ENCODE measurements at regions not wholly inside any gene's neighbourhood (a gene's known extent, or its start where the extent isn't known, plus 50 kb on each side); places are given as distances from the start of the nearest gene placed in this dataset.

GRCh38 chr18:23380817-23381216 lies 72.3 kb upstream of the RIOK3 start:
- DNase-seq, result no peak
- no peaks in the 10 kb centered on the region for H3K36me3 ChIP-seq (ENCODE audit: control insufficient read depth, insufficient read depth, low read length)
- Mint-ChIP-seq H3K9me3 (ENCODE audit: unreplicated experiment) (no peaks in the 10 kb centered on the region), H3K4me1 (ENCODE audit: low read depth, unreplicated experiment) (peaks cover 14% of the 10 kb centered on the region), H3K27ac (ENCODE audit: unreplicated experiment) (no peak overlapping the region), H3K36me3 (ENCODE audit: insufficient read depth, unreplicated experiment) (no peaks in the 10 kb centered on the region), H3K27me3 (ENCODE audit: insufficient read depth, unreplicated experiment) (no peaks in the 10 kb centered on the region), H3K4me3 (ENCODE audit: unreplicated experiment) (no peak overlapping the region)
- H3K27me3 ChIP-seq (replicated peaks; ENCODE audit: control insufficient read depth, insufficient read depth, low read length), result no peaks in the 10 kb centered on the region
- H3K9me3 ChIP-seq, result no peaks in the 10 kb centered on the region
- TF ChIP-seq CTCF (IDR thresholded peaks at IDR 0.05; ENCODE audit: insufficient read depth in 1 of 2, low read depth in 1 of 2, low read length in 1 of 2, severe bottlenecking in 1 of 2, unreplicated experiment in 1 of 2), result no peak
- POLR2A ChIA-PET, result interaction anchor here (0.6 kb wide), 1 partner anchor 60 kb away, joined by 3 read pairs; no protein-coding TSS in a partner anchor
- H3K4me1 ChIP-seq, result no peaks in the 10 kb centered on the region
- intact Hi-C loops (cut with micrococcal nuclease; ENCODE audit: unreplicated experiment), result no loop called here
- BruUV-seq (replicated peaks), result no TSS peak
- no peak overlapping the region for H3K4me3 ChIP-seq (ENCODE audit: low read depth, low read length)
- CTCF ChIA-PET, result no interaction called here

- Histone ChIP-seq H3K36me3 (ENCODE audit: control insufficient read depth, insufficient read depth, low read length) (no peaks in the 10 kb centered on the region), H3K9me3 (no peaks in the 10 kb centered on the region), H3K4me1 (no peaks in the 10 kb centered on the region), H3K27me3 (replicated peaks; ENCODE audit: control insufficient read depth, insufficient read depth, low read length) (no peaks in the 10 kb centered on the region), H3K4me3 (ENCODE audit: low read depth, low read length) (no peak overlapping the region)
- no peak overlapping the region for H3K4me3 Mint-ChIP-seq (ENCODE audit: unreplicated experiment)
- peaks cover 7% of the 10 kb centered on the region for H3K4me1 Mint-ChIP-seq (ENCODE audit: low read depth, unreplicated experiment)
- intact Hi-C loops (cut with micrococcal nuclease; ENCODE audit: unreplicated experiment), result no loop called here
- CTCF ChIA-PET, result no interaction called here
- TF ChIP-seq CTCF (IDR thresholded peaks at IDR 0.05; ENCODE audit: insufficient read depth in 1 of 2, low read depth in 1 of 2, low read length in 1 of 2, severe bottlenecking in 1 of 2, unreplicated experiment in 1 of 2), result no peak
- no TSS peak for BruUV-seq (replicated peaks)
- POLR2A ChIA-PET, result no interaction called here
- no peak for DNase-seq
- H3K27ac Mint-ChIP-seq (ENCODE audit: unreplicated experiment), result no peak overlapping the region
- no peaks in the 10 kb centered on the region for H3K36me3 Mint-ChIP-seq (ENCODE audit: insufficient read depth, unreplicated experiment)
- no peaks in the 10 kb centered on the region for H3K27me3 Mint-ChIP-seq (ENCODE audit: insufficient read depth, unreplicated experiment)
- H3K9me3 Mint-ChIP-seq (ENCODE audit: unreplicated experiment), result no peaks in the 10 kb centered on the region
These were observed 69.6 kb upstream of the RIOK3 start for GRCh38 chr18:23383494-23383893.

GRCh38 chr18:23384778-23385736 lies 68.0 kb upstream of the RIOK3 start:
- Histone ChIP-seq H3K4me1 (no peaks in the 10 kb centered on the region), H3K27me3 (replicated peaks; ENCODE audit: control insufficient read depth, insufficient read depth, low read length) (no peaks in the 10 kb centered on the region), H3K4me3 (ENCODE audit: low read depth, low read length) (no peak overlapping the region), H3K36me3 (ENCODE audit: control insufficient read depth, insufficient read depth, low read length) (no peaks in the 10 kb centered on the region), H3K9me3 (no peaks in the 10 kb centered on the region)
- BruUV-seq (replicated peaks), result no TSS peak
- no peak for TF ChIP-seq CTCF (IDR thresholded peaks at IDR 0.05; ENCODE audit: insufficient read depth in 1 of 2, low read depth in 1 of 2, low read length in 1 of 2, severe bottlenecking in 1 of 2, unreplicated experiment in 1 of 2)
- intact Hi-C loops (cut with micrococcal nuclease; ENCODE audit: unreplicated experiment), result no loop called here
- no peaks in the 10 kb centered on the region for H3K27me3 Mint-ChIP-seq (ENCODE audit: insufficient read depth, unreplicated experiment)
- ChIA-PET CTCF (no interaction called here), POLR2A (no interaction called here)
- H3K9me3 Mint-ChIP-seq (ENCODE audit: unreplicated experiment), result no peaks in the 10 kb centered on the region
- H3K4me3 Mint-ChIP-seq (ENCODE audit: unreplicated experiment), result no peak overlapping the region
- peak in 1 of 2 experiments; percentile 30 for DNase-seq
- H3K4me1 Mint-ChIP-seq (ENCODE audit: low read depth, unreplicated experiment), result peaks cover 7% of the 10 kb centered on the region
- no peaks in the 10 kb centered on the region for H3K36me3 Mint-ChIP-seq (ENCODE audit: insufficient read depth, unreplicated experiment)
- peak overlapping the region; percentile 90 for H3K27ac Mint-ChIP-seq (ENCODE audit: unreplicated experiment)

All from Caco-2 (cell line).